Fibroblast of mammary gland (primary cell): ENCODE measurements at regions not wholly inside any gene's neighbourhood (a gene's known extent, or its start where the extent isn't known, plus 50 kb on each side); places are given as distances from the start of the nearest gene placed in this dataset.

Experiments used
- DNase-seq: peaks from one replicate; pipeline ENCODE4 v3.0.0-alpha.2; 2010; ENCODE audit warnings: low read depth
- H3K4me3 ChIP-seq: 2 replicates; pipeline ENCODE4 v1.5.1; 2011; ENCODE audit warnings: low read depth, mild to moderate bottlenecking, low read length, moderate library complexity; ENCODE audit not compliant: control insufficient read depth
- CTCF ChIP-seq: conservative IDR thresholded peaks from 2 replicates; pipeline ENCODE4 v1.5.1; 2011; ENCODE audit warnings: low read depth, low read length, inconsistent platforms; ENCODE audit not compliant: control insufficient read depth, insufficient read depth

DNA sequence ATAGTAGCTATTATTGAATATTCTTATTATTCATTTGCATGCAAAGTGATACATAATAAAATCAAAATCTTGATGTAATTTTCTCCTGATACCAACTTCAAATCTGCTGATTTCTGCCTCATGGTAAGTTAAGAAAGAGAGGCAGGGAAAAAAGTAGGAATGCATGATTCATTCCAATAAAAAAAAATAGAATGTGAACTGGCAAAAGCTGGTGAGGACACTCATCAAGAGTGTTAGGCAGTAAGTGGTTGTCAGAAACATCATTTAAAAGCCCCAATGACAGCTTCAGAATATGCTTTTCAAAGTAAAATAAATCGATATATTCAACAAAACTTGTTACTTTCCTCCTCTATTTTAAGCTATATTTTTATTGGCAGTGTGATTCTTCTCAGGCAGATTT is 979.1 kb downstream of the TECRL start:
- TF ChIP-seq CTCF, result no peak
- no peak for DNase-seq
- no peak overlapping the region for H3K4me3 ChIP-seq

GRCh38 chr4:63396269-63396668 is 1013.0 kb downstream of the TECRL start:
- no peak for DNase-seq
- TF ChIP-seq CTCF, result no peak
- H3K4me3 ChIP-seq, result no peak overlapping the region

- DNase-seq, result no peak
- no peak overlapping the region for H3K4me3 ChIP-seq
- TF ChIP-seq CTCF, result no peak
Observed at GRCh38 chr4:63393544-63393943, 1015.7 kb downstream of the TECRL start.

GRCh38 chr4:63379750-63380522 is 1029.3 kb downstream of the TECRL start:
- no peak for DNase-seq
- TF ChIP-seq CTCF, result no peak
- H3K4me3 ChIP-seq, result no peak overlapping the region

DNA sequence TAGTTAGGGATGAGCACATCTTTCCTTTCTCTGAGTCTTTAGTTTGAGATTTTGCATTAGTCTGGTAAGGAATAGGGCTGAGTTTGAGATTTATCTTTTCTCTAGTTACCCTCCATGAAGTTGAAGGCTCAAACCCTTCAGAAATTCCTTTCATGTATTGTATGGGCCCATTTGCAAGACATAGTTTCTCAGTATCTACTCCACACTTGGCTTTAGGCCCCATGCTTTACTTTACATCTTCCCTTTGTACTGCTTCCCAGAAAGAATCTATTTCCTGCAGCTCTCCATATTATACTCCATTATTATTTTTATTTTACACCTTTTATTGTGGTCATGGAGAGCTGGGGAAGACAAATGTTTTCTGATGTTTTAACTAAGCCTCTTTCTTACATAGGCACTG is 1038.2 kb downstream of the TECRL start:
- H3K4me3 ChIP-seq, result no peak overlapping the region
- DNase-seq, result no peak
- no peak for TF ChIP-seq CTCF

DNA sequence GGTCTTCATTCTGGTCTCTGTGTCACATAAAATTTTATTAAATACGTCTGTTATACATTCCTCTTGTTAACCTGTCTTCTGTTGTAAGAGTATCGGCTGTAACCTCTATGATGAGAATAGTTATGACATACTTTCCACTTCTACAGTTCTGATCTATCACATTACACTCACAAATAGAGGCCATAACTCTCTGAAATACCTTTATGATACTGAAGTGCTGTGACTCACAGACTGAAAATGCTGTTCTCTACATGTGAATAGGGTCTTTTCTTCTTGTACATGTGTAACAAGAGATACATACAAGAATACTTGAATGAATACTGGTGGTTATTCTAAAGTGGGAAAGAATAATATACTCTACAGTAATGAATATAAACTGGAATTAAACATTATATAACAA is 1047.6 kb downstream of the TECRL start:
- H3K4me3 ChIP-seq, result no peak overlapping the region
- no peak for TF ChIP-seq CTCF
- no peak for DNase-seq

- no peak for DNase-seq
- no peak overlapping the region for H3K4me3 ChIP-seq
- no peak for TF ChIP-seq CTCF
Observed at GRCh38 chr4:63361066-63361465, 1048.2 kb downstream of the TECRL start.
